Kidney (tissue), 13 donors: ENCODE measurements at regions not wholly inside any gene's neighbourhood (a gene's known extent, or its start where the extent isn't known, plus 50 kb on each side); places are given as distances from the start of the nearest gene placed in this dataset.
A peak's percentile ranks its signal among the peaks of the same experiment; 100 is the strongest.

Source experiments
- DNase-seq, 5 donors: peaks; one replicate each; pipeline ENCODE4 v3.0.0-alpha.2; 2013 to 2020
- FAIRE-seq: peaks from 2 replicates; lab custom pipeline; 2012; peaks lifted over from hg19 to GRCh38; lab: Jason Lieb, UNC
- H3K27ac ChIP-seq, 2 donors: one replicate each; pipeline ENCODE4 v1.7.0; 2013; ENCODE audit warnings: low read depth in 2 of 2, low read length in 2 of 2, inconsistent platforms in 1 of 2
- H3K27me3 ChIP-seq: one replicate; pipeline ENCODE4 v1.7.1; 2013; ENCODE audit warnings: low read length, inconsistent platforms; ENCODE audit not compliant: control insufficient read depth, insufficient read depth
- H3K36me3 ChIP-seq, 3 donors: one replicate each; pipeline versions ENCODE4 v1.7.0 to v1.7.1; 2013; ENCODE audit warnings: low read length in 3 of 3, control low read depth in 1 of 3, inconsistent platforms in 1 of 3; ENCODE audit not compliant: insufficient read depth in 3 of 3, control insufficient read depth in 2 of 3
- H3K4me1 ChIP-seq, 3 donors: one replicate each; pipeline versions ENCODE4 v1.7.0 to v1.7.1; 2013; ENCODE audit warnings: low read length in 3 of 3, inconsistent platforms in 1 of 3, low read depth in 1 of 3; ENCODE audit not compliant: control insufficient read depth in 2 of 3, insufficient read depth in 2 of 3
- H3K4me3 ChIP-seq, 3 donors: one replicate each; pipeline versions ENCODE4 v1.7.0 to v1.8.1; 2013; ENCODE audit warnings: low read length in 3 of 3, control low read depth in 1 of 3, inconsistent platforms in 1 of 3
- H3K9ac ChIP-seq, 3 donors: one replicate each; pipeline versions ENCODE4 v1.7.0 to v1.7.1; 2013; ENCODE audit warnings: low read length in 3 of 3, control low read depth in 1 of 3, inconsistent platforms in 1 of 3
- H3K9me3 ChIP-seq, 3 donors: one replicate each; pipeline versions ENCODE4 v1.7.0 to v1.7.1; 2013; ENCODE audit warnings: low read length in 3 of 3, control low read depth in 1 of 3, inconsistent platforms in 1 of 3; ENCODE audit not compliant: control insufficient read depth in 2 of 3, insufficient read depth in 1 of 3
- intact Hi-C: fragments of 100-400 bp; cut with DNase I; formaldehyde crosslinking; loops from one replicate; pipeline ENCODE4 v1.11.1; 2022
- TF ChIP-seq, protein P1 (sequence below): IDR thresholded peaks from 3 replicates; pipeline ENCODE4 v1.5.1; 2012; ENCODE audit warnings: mild to moderate bottlenecking, moderate library complexity, borderline replicate concordance; ENCODE audit not compliant: insufficient read depth; ENCODE audit errors: extremely low read depth
- donor health status: control.
- donor health status: control.
- donor health status: control.
- donor health status: control.
- donor health status: control.
- donor health status: DM: yes; HTN: yes; CAD: no.
- donor health status: Normal renal cell carcinoma (clear cell type).

DNA sequence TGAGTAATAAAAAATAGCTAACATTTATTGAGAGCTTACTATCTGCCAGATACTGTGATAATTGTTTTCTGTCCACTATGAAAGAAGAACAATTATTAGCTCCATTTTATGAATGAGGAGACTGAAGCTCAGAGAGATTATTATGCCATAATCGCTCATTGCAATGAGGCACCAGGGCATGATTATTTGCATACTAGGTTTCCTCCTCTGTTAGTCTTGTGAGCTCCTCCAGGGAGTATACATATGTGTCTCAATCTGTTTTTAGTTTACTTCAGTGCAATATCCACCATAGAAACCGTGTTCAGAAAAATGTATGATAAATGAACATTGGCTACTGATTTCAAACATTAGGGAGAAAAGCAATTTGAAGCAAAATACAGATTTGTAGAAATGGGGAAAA, 139.4 kb upstream of the OTUD4 start:
- no peak for DNase-seq
- H3K36me3 ChIP-seq, result no peaks in the 10 kb centered on the region
- intact Hi-C loops, result no loop called here
- no peaks in the 10 kb centered on the region for H3K9me3 ChIP-seq
- H3K27me3 ChIP-seq, result no peaks in the 10 kb centered on the region
- H3K9ac ChIP-seq, result no peak overlapping the region
- no peaks in the 10 kb centered on the region for H3K4me1 ChIP-seq
- H3K4me3 ChIP-seq, result no peak overlapping the region
- TF ChIP-seq, protein P1, sequence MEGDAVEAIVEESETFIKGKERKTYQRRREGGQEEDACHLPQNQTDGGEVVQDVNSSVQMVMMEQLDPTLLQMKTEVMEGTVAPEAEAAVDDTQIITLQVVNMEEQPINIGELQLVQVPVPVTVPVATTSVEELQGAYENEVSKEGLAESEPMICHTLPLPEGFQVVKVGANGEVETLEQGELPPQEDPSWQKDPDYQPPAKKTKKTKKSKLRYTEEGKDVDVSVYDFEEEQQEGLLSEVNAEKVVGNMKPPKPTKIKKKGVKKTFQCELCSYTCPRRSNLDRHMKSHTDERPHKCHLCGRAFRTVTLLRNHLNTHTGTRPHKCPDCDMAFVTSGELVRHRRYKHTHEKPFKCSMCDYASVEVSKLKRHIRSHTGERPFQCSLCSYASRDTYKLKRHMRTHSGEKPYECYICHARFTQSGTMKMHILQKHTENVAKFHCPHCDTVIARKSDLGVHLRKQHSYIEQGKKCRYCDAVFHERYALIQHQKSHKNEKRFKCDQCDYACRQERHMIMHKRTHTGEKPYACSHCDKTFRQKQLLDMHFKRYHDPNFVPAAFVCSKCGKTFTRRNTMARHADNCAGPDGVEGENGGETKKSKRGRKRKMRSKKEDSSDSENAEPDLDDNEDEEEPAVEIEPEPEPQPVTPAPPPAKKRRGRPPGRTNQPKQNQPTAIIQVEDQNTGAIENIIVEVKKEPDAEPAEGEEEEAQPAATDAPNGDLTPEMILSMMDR, result no peak
- no peak for FAIRE-seq
- H3K27ac ChIP-seq, result no peak overlapping the region

DNA sequence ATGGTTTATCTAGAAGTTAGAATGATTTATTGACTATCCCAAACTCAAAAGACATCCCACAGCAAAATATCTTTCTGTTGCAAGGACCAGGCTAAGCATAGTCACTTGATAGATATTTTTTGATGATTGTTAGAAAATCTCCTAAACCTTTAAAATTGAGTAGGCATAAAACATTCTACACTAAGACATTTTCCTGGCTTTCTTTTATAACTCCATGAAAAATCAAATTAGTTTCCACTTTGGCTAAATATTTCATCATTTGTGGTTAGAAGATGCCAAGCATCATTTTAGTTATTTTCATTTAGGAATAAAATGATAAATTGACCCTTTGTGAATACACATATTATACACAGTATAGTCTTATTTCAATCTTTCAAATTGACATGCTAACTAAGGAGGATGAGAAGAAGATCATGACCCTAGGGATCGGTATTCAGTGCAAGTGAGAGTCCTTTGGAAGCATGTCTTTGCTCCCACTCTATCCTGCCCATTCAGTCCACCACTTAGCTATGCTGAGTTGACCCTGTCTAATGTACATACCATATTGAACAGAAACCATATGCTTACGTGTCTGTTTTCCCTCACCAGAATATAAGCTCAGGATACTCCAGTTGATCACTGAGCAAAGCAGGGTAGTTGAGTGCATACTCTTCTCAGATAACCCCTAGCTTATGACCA, 136.6 kb upstream of the OTUD4 start:
- intact Hi-C loops, result no loop called here
- H3K4me3 ChIP-seq, result no peak overlapping the region
- FAIRE-seq, result no peak

DNA sequence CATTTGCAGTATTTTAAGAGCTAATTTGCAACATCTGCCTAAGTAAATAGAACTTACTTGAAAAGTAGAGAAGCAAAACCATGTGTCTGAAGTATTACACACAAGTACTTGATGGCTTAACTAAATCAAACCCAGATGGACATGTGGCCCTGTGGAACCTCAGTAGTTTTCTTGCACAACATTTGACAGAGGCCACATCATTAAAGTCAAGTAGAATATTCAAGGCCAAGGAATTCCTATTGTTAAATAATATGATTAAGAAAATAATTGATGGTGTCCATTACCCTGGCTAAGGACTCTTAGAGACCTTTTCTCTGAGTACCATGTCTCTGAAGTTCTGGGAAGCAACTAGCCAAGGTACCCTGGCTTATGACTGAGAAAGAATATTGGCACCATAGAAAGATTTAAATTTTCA, 135.4 kb upstream of the OTUD4 start:
- no peaks in the 10 kb centered on the region for H3K36me3 ChIP-seq
- TF ChIP-seq, protein P1, result no peak
- FAIRE-seq (no peak), DNase-seq (peak in 1 of 5 donors; percentile 8)
- no peaks in the 10 kb centered on the region for H3K27me3 ChIP-seq
- no peak overlapping the region for H3K27ac ChIP-seq
- peaks cover 0 to 6% (median 0%) of the 10 kb centered on the region in 3 donors for H3K9me3 ChIP-seq
- H3K4me1 ChIP-seq, result no peaks in the 10 kb centered on the region
- intact Hi-C loops, result no loop called here
- no peak overlapping the region for H3K4me3 ChIP-seq
- no peak overlapping the region for H3K9ac ChIP-seq

More for the DNA sequence above, 136.6 kb upstream of the OTUD4 start:
- H3K27me3 ChIP-seq, result no peaks in the 10 kb centered on the region
- H3K36me3 ChIP-seq, result no peaks in the 10 kb centered on the region
- peaks cover 0 to 6% (median 0%) of the 10 kb centered on the region in 3 donors for H3K9me3 ChIP-seq
- TF ChIP-seq, protein P1, result no peak
- H3K27ac ChIP-seq, result no peak overlapping the region
- no peak for DNase-seq
- H3K9ac ChIP-seq, result no peak overlapping the region
- no peaks in the 10 kb centered on the region for H3K4me1 ChIP-seq
